K562 (cell line): ENCODE measurements at regions not wholly inside any gene's neighbourhood (a gene's known extent, or its start where the extent isn't known, plus 50 kb on each side); places are given as distances from the start of the nearest gene placed in this dataset.

Experiments used
- ATAC-seq: fragments of 200-7000 bp; cut with Tn5 transposase; 3 replicates; pipeline ENCODE4 v1.9.1; 2020; ENCODE audit warnings: moderate library complexity
- BruUV-seq: library from RNA; stranded (reverse); fragments of 400-500 nt; replicated peaks from 2 replicates; lab custom pipeline; 2021; lab: Mats Ljungman, UMichigan
- CTCF ChIA-PET: fragments of 300-600 bp; formaldehyde crosslinking; extraction: SDS; loops from one replicate; lab custom pipeline; 2021; ENCODE audit warnings: low intra/inter-chr PET ratio; lab: Yijun Ruan, JAX
- POLR2A ChIA-PET: fragments of 300-600, 350-650 bp; sonication (Branson Sonifier 250); formaldehyde crosslinking; extraction: SDS; loops from one replicate; lab custom pipeline; 2021; ENCODE audit warnings: antibody characterized with exemption, inconsistent platforms; lab: Yijun Ruan, JAX
- DNase-seq, 4 experiments: peaks; one replicate each; pipeline versions ENCODE4 v3.0.0 to v3.0.0-alpha.2; 2011 to 2018; ENCODE audit warnings: low spot score in 3 of 4, mixed read lengths in 3 of 4; ENCODE audit errors: extremely low read depth in 1 of 4
- FAIRE-seq: peaks from 2 replicates; lab custom pipeline; 2011; peaks lifted over from hg19 to GRCh38; lab: Jason Lieb, UNC
- H2AFZ ChIP-seq: 2 replicates; pipeline ENCODE4 v1.6.0; 2011; ENCODE audit warnings: low read depth, low read length, control low read depth, inconsistent platforms
- H3K27ac ChIP-seq: fragments of 200-600 bp; 3 replicates; pipeline ENCODE4 v1.8.0; 2011; ENCODE audit warnings: low read depth, mild to moderate bottlenecking, control low read depth, inconsistent platforms, low read length, moderate library complexity, mixed read lengths; ENCODE audit errors: extremely low read depth
- H3K27me3 ChIP-seq, 2 experiments: fragments of 300-600 bp in 1 of 2; 2 replicates in 1 of 2; 3 replicates in 1 of 2; pipeline versions ENCODE4 v1.6.0 to v1.8.0; 2011; ENCODE audit warnings: inconsistent platforms in 2 of 2, low read length in 2 of 2, mild to moderate bottlenecking in 1 of 2, mixed read lengths in 1 of 2, moderate library complexity in 1 of 2; ENCODE audit not compliant: control insufficient read depth in 2 of 2, insufficient read depth in 2 of 2
- H3K36me3 ChIP-seq: fragments of 300-600 bp; 3 replicates; pipeline ENCODE4 v1.8.0; 2011; ENCODE audit warnings: mild to moderate bottlenecking, low read length, inconsistent platforms; ENCODE audit not compliant: control insufficient read depth, insufficient read depth
- H3K4me1 ChIP-seq, 2 experiments: fragments of 200-600 bp in 1 of 2; replicated peaks in 1 of 2; 2 replicates in 1 of 2; 3 replicates in 1 of 2; pipeline versions ENCODE4 v1.5.1 to v1.8.0; 2011; ENCODE audit warnings: inconsistent platforms in 2 of 2, low read length in 2 of 2, mild to moderate bottlenecking in 1 of 2, mixed read lengths in 1 of 2, moderate library complexity in 1 of 2; ENCODE audit not compliant: control insufficient read depth in 2 of 2, insufficient read depth in 2 of 2
- H3K4me2 ChIP-seq: 2 replicates; pipeline ENCODE4 v1.6.1; 2011; ENCODE audit warnings: low read length, control low read depth, inconsistent platforms, mixed read lengths; ENCODE audit not compliant: insufficient read depth
- H3K4me3 ChIP-seq: fragments of 200-600 bp; sonication (generic), shearing (Covaris generic); 2 replicates; pipeline ENCODE4 v1.5.1; 2016; ENCODE audit warnings: control low read depth, inconsistent platforms
- H3K79me2 ChIP-seq: fragments of 200-600 bp; 3 replicates; pipeline ENCODE4 v1.8.0; 2011; ENCODE audit warnings: low read length, inconsistent platforms; ENCODE audit not compliant: control insufficient read depth, insufficient read depth
- H3K9ac ChIP-seq, 2 experiments: 2 replicates each; pipeline versions ENCODE4 v1.6.0 to v1.6.1; 2011; ENCODE audit warnings: low read depth in 2 of 2, low read length in 2 of 2, control low read depth in 1 of 2, inconsistent platforms in 1 of 2, mild to moderate bottlenecking in 1 of 2, mixed read lengths in 1 of 2; ENCODE audit not compliant: insufficient read depth in 1 of 2
- H3K9me1 ChIP-seq: one replicate; pipeline ENCODE4 v1.6.0; 2011; ENCODE audit warnings: inconsistent platforms, mild to moderate bottlenecking, low read length, moderate library complexity; ENCODE audit not compliant: control insufficient read depth, insufficient read depth
- H3K9me3 ChIP-seq: replicated peaks from 2 replicates; pipeline ENCODE4 v1.5.1; 2011; ENCODE audit warnings: low read depth, low read length, inconsistent platforms; ENCODE audit not compliant: control insufficient read depth, insufficient read depth
- H4K20me1 ChIP-seq: replicated peaks from 2 replicates; pipeline ENCODE4 v1.6.1; 2011; ENCODE audit warnings: low read length, inconsistent platforms, mixed read lengths; ENCODE audit not compliant: control insufficient read depth, insufficient read depth
- ERF ChIP-seq: fragments of 450-650 bp; formaldehyde crosslinking; IDR thresholded peaks from 2 replicates; pipeline ENCODE4 v1.4.0; 2020; ENCODE audit warnings: mild to moderate bottlenecking, mixed read lengths
- MYBL2 ChIP-seq, 2 experiments: fragments of 450-650 bp in 1 of 2; sonication (generic) in 1 of 2; formaldehyde crosslinking in 1 of 2; IDR thresholded peaks; 2 replicates each; pipeline versions ENCODE4 v1.6.1 to v1.8.1; 2017 to 2022; ENCODE audit warnings: borderline replicate concordance in 1 of 2, inconsistent platforms in 1 of 2, low read depth in 1 of 2, mild to moderate bottlenecking in 1 of 2, missing genetic modification reagents in 1 of 2, moderate library complexity in 1 of 2
- MYC ChIP-seq, 2 experiments: fragments of 250-450 bp in 1 of 2; sonication (Bioruptor Pico) in 1 of 2; IDR thresholded peaks; 2 replicates each; pipeline versions ENCODE4 v1.5.1 to v1.6.1; 2012 to 2021; ENCODE audit warnings: low read depth in 2 of 2, borderline replicate concordance in 1 of 2, improper control_type of control experiment in 1 of 2, low read length in 1 of 2, mild to moderate bottlenecking in 1 of 2, moderate library complexity in 1 of 2
- PHTF2 ChIP-seq: fragments of 250-450 bp; sonication (Bioruptor Pico); IDR thresholded peaks from 2 replicates; pipeline ENCODE4 v1.5.0; 2021; ENCODE audit warnings: mild to moderate bottlenecking
- SAP30 ChIP-seq: fragments of 200-600 bp; sonication (generic); IDR thresholded peaks from 2 replicates; pipeline ENCODE4 v1.6.1; 2012; ENCODE audit warnings: borderline replicate concordance, low read depth, mild to moderate bottlenecking, moderate library complexity, low read length, control low read depth, inconsistent platforms; ENCODE audit not compliant: insufficient read depth, poor library complexity, severe bottlenecking
- SRSF9 ChIP-seq: fragments of 200-400 bp; formaldehyde crosslinking; IDR thresholded peaks from 2 replicates; pipeline ENCODE4 v1.6.1; 2017; ENCODE audit warnings: low read depth, low read length, borderline replicate concordance
- ZBTB40 ChIP-seq, 2 experiments: fragments of 450-650 bp in 1 of 2; sonication (generic) in 1 of 2; formaldehyde crosslinking in 1 of 2; IDR thresholded peaks; 2 replicates each; pipeline versions ENCODE4 v1.7.1 to v1.9.0; 2016 to 2022; ENCODE audit warnings: inconsistent platforms in 1 of 2, mild to moderate bottlenecking in 1 of 2, missing genetic modification reagents in 1 of 2
- ZNF133 ChIP-seq: fragments of 250-450 bp; sonication (Bioruptor Pico); IDR thresholded peaks from 2 replicates; pipeline ENCODE4 v1.4.0; 2020; ENCODE audit warnings: mild to moderate bottlenecking
- ZNF436 ChIP-seq: fragments of 250-450, 450-650 bp; sonication (Bioruptor Pico); formaldehyde crosslinking; IDR thresholded peaks from 2 replicates; pipeline ENCODE4 v1.7.0; 2020; ENCODE audit warnings: mild to moderate bottlenecking
- WGBS: fragments of 100-300 bp; shearing (Covaris generic); methylation state at CpG from one replicate; pipeline ENCODE4 v1.1.6; 2016; ENCODE audit warnings: low coverage, mixed read lengths; ENCODE audit not compliant: insufficient coverage; ENCODE audit errors: missing lambda C conversion rate; 5-methylcytosine and 5-hydroxymethylcytosine counted together
- in situ Hi-C: fragments of 300-500 bp; cut with MboI; formaldehyde crosslinking; loops from 4 replicates; pipeline ENCODE4 v1.15.0; 2018; ENCODE audit warnings: inconsistent platforms, mixed read lengths
- intact Hi-C: fragments of 100-400 bp; cut with micrococcal nuclease; formaldehyde crosslinking; loops from 2 replicates; pipeline ENCODE4 v1.14.2; 2022
- TF ChIP-seq, protein P1 (sequence below): fragments of 150-350 bp; conservative IDR thresholded peaks from 2 replicates; pipeline ENCODE4 v1.6.1; 2014; ENCODE audit warnings: low read length

DNA sequence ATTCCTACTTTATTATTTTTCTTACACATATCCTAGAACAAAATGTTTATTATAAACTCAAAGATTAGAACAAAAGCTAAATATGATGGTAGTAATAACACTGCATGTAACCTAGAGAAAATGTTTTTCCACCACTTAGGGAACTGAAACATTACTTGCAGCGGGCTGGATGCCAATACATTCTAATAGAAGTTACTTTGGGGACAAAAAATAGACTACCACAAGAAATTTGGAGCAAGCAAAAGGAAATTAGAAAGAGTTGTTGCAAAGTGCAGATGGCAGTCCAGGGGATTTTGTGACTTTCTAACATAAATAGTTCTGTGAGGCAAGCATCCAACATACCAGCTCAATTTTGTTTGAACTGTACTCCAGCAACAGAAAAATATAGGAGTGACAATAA lies 255.3 kb upstream of the GRIN3A start:
- Histone ChIP-seq H3K4me1 (no peaks in the 10 kb centered on the region), H3K36me3 (no peaks in the 10 kb centered on the region), H3K4me2 (no peak overlapping the region), H2AFZ (no peak overlapping the region), H3K4me3 (no peak overlapping the region), H3K79me2 (no peaks in the 10 kb centered on the region), H3K27me3 (no peaks in the 10 kb centered on the region), H3K9me1 (no peaks in the 10 kb centered on the region), H3K27ac (no peak overlapping the region), H3K9me3 (no peaks in the 10 kb centered on the region), H4K20me1 (no peaks in the 10 kb centered on the region), H3K9ac (no peak overlapping the region)
- no peak for DNase-seq
- ATAC-seq: no peak
- intact Hi-C loops: no loop called here
- no peak for FAIRE-seq
- WGBS: 0% methylated on average over 1 of the region's 1 CpG
- BruUV-seq: no TSS peak
- ChIA-PET POLR2A (interaction anchor here (1.0 kb wide), 1 partner anchor 40 kb away, joined by 3 read pairs; no protein-coding TSS in a partner anchor), CTCF (no interaction called here)
- in situ Hi-C loops: no loop called here
- no peak for TF ChIP-seq SAP30
- no peak for TF ChIP-seq ZBTB40 (IDR thresholded peaks at IDR 0.05)
- TF ChIP-seq ZBTB40 (CRISPR knock-in tag; IDR thresholded peaks at IDR 0.05): no peak
- TF ChIP-seq, protein P1, sequence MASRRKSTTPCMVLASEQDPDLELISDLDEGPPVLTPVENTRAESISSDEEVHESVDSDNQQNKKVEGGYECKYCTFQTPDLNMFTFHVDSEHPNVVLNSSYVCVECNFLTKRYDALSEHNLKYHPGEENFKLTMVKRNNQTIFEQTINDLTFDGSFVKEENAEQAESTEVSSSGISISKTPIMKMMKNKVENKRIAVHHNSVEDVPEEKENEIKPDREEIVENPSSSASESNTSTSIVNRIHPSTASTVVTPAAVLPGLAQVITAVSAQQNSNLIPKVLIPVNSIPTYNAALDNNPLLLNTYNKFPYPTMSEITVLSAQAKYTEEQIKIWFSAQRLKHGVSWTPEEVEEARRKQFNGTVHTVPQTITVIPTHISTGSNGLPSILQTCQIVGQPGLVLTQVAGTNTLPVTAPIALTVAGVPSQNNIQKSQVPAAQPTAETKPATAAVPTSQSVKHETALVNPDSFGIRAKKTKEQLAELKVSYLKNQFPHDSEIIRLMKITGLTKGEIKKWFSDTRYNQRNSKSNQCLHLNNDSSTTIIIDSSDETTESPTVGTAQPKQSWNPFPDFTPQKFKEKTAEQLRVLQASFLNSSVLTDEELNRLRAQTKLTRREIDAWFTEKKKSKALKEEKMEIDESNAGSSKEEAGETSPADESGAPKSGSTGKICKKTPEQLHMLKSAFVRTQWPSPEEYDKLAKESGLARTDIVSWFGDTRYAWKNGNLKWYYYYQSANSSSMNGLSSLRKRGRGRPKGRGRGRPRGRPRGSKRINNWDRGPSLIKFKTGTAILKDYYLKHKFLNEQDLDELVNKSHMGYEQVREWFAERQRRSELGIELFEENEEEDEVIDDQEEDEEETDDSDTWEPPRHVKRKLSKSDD: no peak
- no peak for TF ChIP-seq SRSF9
- no peak for TF ChIP-seq MYBL2 (IDR thresholded peaks at IDR 0.05; ENCODE audit: low read depth)
- no peak for TF ChIP-seq MYBL2 (CRISPR knock-in tag; IDR thresholded peaks at IDR 0.05; ENCODE audit: borderline replicate concordance)
- no peak for TF ChIP-seq ERF
- TF ChIP-seq PHTF2 (CRISPR knock-in tag): no peak
- no peak for TF ChIP-seq ZNF133
- no peak for TF ChIP-seq MYC (IDR thresholded peaks at IDR 0.05; ENCODE audit: low read depth, low read length)
- TF ChIP-seq MYC (CRISPR knock-in tag; IDR thresholded peaks at IDR 0.05; ENCODE audit: borderline replicate concordance, low read depth): no peak
- TF ChIP-seq ZNF436 (CRISPR knock-in tag): no peak
